Endothelial cell of umbilical vein (primary cell): ENCODE measurements at regions not wholly inside any gene's neighbourhood (a gene's known extent, or its start where the extent isn't known, plus 50 kb on each side); places are given as distances from the start of the nearest gene placed in this dataset.

Source experiments
- BruUV-seq: library from RNA; stranded (reverse); fragments of 400-500 nt; replicated peaks from 2 replicates; lab custom pipeline; 2021; lab: Mats Ljungman, UMichigan
- CTCF ChIA-PET: fragments of 300-600, 350-600 bp; sonication (Branson Sonifier 250); formaldehyde crosslinking; loops from one replicate; lab custom pipeline; 2021; ENCODE audit warnings: antibody characterized with exemption, inconsistent platforms; lab: Charles Lee
- POLR2A ChIA-PET: fragments of 300-600, 350-600 bp; sonication (Branson Sonifier 250); formaldehyde crosslinking; loops from one replicate; lab custom pipeline; 2021; ENCODE audit warnings: antibody characterized with exemption, inconsistent platforms; lab: Charles Lee
- DNase-seq: peaks from one replicate; pipeline ENCODE4 v3.0.0-alpha.2; 2011; ENCODE audit warnings: low read depth, low spot score
- FAIRE-seq: peaks from 2 replicates; lab custom pipeline; 2011; peaks lifted over from hg19 to GRCh38; lab: Jason Lieb, UNC
- H2AFZ ChIP-seq: 2 replicates; pipeline ENCODE4 v1.6.0; 2012; ENCODE audit warnings: low read depth, low read length, control low read depth, inconsistent platforms
- H3K27ac ChIP-seq: 2 replicates; pipeline ENCODE4 v1.5.1; 2011; ENCODE audit warnings: low read depth, mild to moderate bottlenecking, control low read depth, low read length, moderate library complexity; ENCODE audit not compliant: insufficient read depth
- H3K27me3 ChIP-seq, 2 experiments: 2 replicates each; pipeline versions ENCODE4 v1.6.0 to v1.6.1; 2011; ENCODE audit warnings: low read length in 2 of 2, mixed read lengths in 1 of 2; ENCODE audit not compliant: control insufficient read depth in 2 of 2, insufficient read depth in 2 of 2
- H3K36me3 ChIP-seq, 2 experiments: 2 replicates in 1 of 2; 3 replicates in 1 of 2; pipeline ENCODE4 v1.5.1; 2011; ENCODE audit warnings: low read length in 2 of 2, mild to moderate bottlenecking in 1 of 2, moderate library complexity in 1 of 2; ENCODE audit not compliant: control insufficient read depth in 2 of 2, insufficient read depth in 2 of 2; ENCODE audit errors: extremely low read depth in 1 of 2
- H3K4me1 ChIP-seq: 3 replicates; pipeline ENCODE4 v1.5.1; 2011; ENCODE audit warnings: mild to moderate bottlenecking, low read length; ENCODE audit not compliant: control insufficient read depth, insufficient read depth; ENCODE audit errors: extremely low read depth
- H3K4me2 ChIP-seq: 2 replicates; pipeline ENCODE4 v1.6.1; 2011; ENCODE audit warnings: low read length, control low read depth, mixed read lengths; ENCODE audit not compliant: insufficient read depth
- H3K4me3 ChIP-seq, 3 experiments: fragments of 200-600 bp in 1 of 3; sonication (generic), shearing (Covaris generic) in 1 of 3; replicated peaks in 1 of 3; 2 replicates each; pipeline ENCODE4 v1.5.1; 2011 to 2016; ENCODE audit warnings: control low read depth in 3 of 3, low read length in 3 of 3, mild to moderate bottlenecking in 2 of 3, inconsistent platforms in 1 of 3, low read depth in 1 of 3, moderate library complexity in 1 of 3; ENCODE audit not compliant: insufficient read depth in 1 of 3
- H3K79me2 ChIP-seq: 2 replicates; pipeline ENCODE4 v1.6.0; 2012; ENCODE audit warnings: low read length, inconsistent platforms; ENCODE audit not compliant: control insufficient read depth, insufficient read depth
- H3K9ac ChIP-seq: replicated peaks from 2 replicates; pipeline ENCODE3; 2011; ENCODE audit warnings: low read length, control low read depth; ENCODE audit not compliant: insufficient read depth; ENCODE audit errors: extremely low read depth
- H3K9me1 ChIP-seq: replicated peaks from 3 replicates; pipeline ENCODE4 v1.6.0; 2011; ENCODE audit warnings: mild to moderate bottlenecking, low read length; ENCODE audit not compliant: control insufficient read depth, insufficient read depth; ENCODE audit errors: extremely low read depth
- H3K9me3 ChIP-seq: replicated peaks from 2 replicates; pipeline ENCODE4 v1.5.1; 2012; ENCODE audit warnings: low read length, inconsistent platforms; ENCODE audit not compliant: control insufficient read depth, insufficient read depth
- H4K20me1 ChIP-seq: replicated peaks from 2 replicates; pipeline ENCODE3; 2011; ENCODE audit warnings: mild to moderate bottlenecking, low read length; ENCODE audit not compliant: control insufficient read depth, insufficient read depth; ENCODE audit errors: extremely low read depth
- EZH2 ChIP-seq: IDR thresholded peaks from 2 replicates; pipeline ENCODE4 v1.6.1; 2012; ENCODE audit warnings: borderline replicate concordance, low read depth, mild to moderate bottlenecking, moderate library complexity, low read length, inconsistent platforms; ENCODE audit not compliant: severe bottlenecking
- FOS ChIP-seq: IDR thresholded peaks from 2 replicates; pipeline ENCODE4 v1.6.1; 2011; ENCODE audit warnings: mild to moderate bottlenecking, low read length, moderate library complexity, borderline replicate concordance; ENCODE audit not compliant: insufficient read depth
- GATA2 ChIP-seq: IDR thresholded peaks from 2 replicates; pipeline ENCODE4 v1.7.0; 2011; ENCODE audit warnings: low read depth, mild to moderate bottlenecking, moderate library complexity, mixed read lengths, low read length; ENCODE audit not compliant: insufficient read length, insufficient read depth
- JUN ChIP-seq: IDR thresholded peaks from 2 replicates; pipeline ENCODE4 v1.6.1; 2011; ENCODE audit warnings: borderline replicate concordance, low read depth; ENCODE audit not compliant: insufficient read length, insufficient read depth
- MYC ChIP-seq: IDR thresholded peaks from one replicate; pipeline ENCODE4 v1.6.1; 2011; ENCODE audit warnings: mild to moderate bottlenecking, low read depth, low read length
- POLR2AphosphoS5 ChIP-seq: IDR thresholded peaks from 2 replicates; pipeline ENCODE4 v1.6.1; 2012; ENCODE audit warnings: low read depth, mild to moderate bottlenecking, control low read depth, low read length, moderate library complexity; ENCODE audit not compliant: insufficient read depth
- dilution Hi-C: fragments of 300-500 bp; cut with MboI; formaldehyde crosslinking; loops from one replicate; pipeline ENCODE4 v1.15.0; 2019; ENCODE audit warnings: low sequenced_read_pairs; ENCODE audit not compliant: extremely low pct_ligation_motif_present
- intact Hi-C: fragments of 100-400 bp; cut with micrococcal nuclease; formaldehyde crosslinking; loops from one replicate; pipeline ENCODE4 v1.10.0; 2022
- TF ChIP-seq, protein P1 (sequence below): IDR thresholded peaks from 2 replicates; pipeline ENCODE4 v1.6.1; 2011; ENCODE audit not compliant: insufficient read depth, insufficient read length
- TF ChIP-seq, protein P2 (sequence below), 2 donors: IDR thresholded peaks; 1 replicate in 1 of 2; 2 replicates in 1 of 2; pipeline ENCODE4 v1.5.1; 2011; ENCODE audit warnings: low read length in 2 of 2, mild to moderate bottlenecking in 2 of 2, moderate library complexity in 2 of 2, control low read depth in 1 of 2, inconsistent platforms in 1 of 2, low read depth in 1 of 2; ENCODE audit not compliant: insufficient read depth in 1 of 2; ENCODE audit errors: extremely low read depth in 1 of 2

DNA sequence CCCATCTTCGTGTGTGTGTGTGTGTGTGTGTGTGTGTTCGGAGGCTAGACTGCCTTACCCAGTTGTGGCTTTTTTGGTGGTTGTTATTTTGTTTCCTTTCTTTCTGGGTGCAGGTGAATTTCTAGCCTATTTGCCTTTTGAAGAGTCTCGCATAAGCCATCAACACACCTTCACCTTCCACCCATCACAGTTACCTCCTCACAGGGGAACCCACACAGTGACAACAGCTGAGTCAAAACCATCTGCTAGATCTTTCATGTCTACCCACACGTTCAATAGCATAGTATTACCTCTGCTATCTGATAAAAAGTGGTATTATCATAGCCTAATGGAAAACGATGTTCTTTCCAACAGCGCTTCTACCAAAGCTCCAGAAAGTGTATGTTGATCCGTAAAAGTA, 303.2 kb upstream of the TMTC4 start:
- no peak for FAIRE-seq
- POLR2A ChIA-PET = no interaction called here
- Histone ChIP-seq H3K27ac (no peak overlapping the region), H3K4me2 (no peak overlapping the region), H3K4me3 (no peak overlapping the region), H2AFZ (no peak overlapping the region), H3K9me1 (no peaks in the 10 kb centered on the region), H3K27me3 (no peaks in the 10 kb centered on the region), H3K4me1 (no peaks in the 10 kb centered on the region), H3K9me3 (no peaks in the 10 kb centered on the region), H4K20me1 (no peaks in the 10 kb centered on the region), H3K9ac (no peak overlapping the region), H3K79me2 (no peaks in the 10 kb centered on the region), H3K36me3 (no peaks in the 10 kb centered on the region)
- CTCF ChIA-PET = no interaction called here
- TF ChIP-seq MYC (no peak), JUN (no peak), FOS (no peak), POLR2AphosphoS5 (no peak), EZH2 (no peak), GATA2 (no peak)
- TF ChIP-seq, protein P1, sequence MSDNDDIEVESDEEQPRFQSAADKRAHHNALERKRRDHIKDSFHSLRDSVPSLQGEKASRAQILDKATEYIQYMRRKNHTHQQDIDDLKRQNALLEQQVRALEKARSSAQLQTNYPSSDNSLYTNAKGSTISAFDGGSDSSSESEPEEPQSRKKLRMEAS = no peak
- TF ChIP-seq, protein P2, sequence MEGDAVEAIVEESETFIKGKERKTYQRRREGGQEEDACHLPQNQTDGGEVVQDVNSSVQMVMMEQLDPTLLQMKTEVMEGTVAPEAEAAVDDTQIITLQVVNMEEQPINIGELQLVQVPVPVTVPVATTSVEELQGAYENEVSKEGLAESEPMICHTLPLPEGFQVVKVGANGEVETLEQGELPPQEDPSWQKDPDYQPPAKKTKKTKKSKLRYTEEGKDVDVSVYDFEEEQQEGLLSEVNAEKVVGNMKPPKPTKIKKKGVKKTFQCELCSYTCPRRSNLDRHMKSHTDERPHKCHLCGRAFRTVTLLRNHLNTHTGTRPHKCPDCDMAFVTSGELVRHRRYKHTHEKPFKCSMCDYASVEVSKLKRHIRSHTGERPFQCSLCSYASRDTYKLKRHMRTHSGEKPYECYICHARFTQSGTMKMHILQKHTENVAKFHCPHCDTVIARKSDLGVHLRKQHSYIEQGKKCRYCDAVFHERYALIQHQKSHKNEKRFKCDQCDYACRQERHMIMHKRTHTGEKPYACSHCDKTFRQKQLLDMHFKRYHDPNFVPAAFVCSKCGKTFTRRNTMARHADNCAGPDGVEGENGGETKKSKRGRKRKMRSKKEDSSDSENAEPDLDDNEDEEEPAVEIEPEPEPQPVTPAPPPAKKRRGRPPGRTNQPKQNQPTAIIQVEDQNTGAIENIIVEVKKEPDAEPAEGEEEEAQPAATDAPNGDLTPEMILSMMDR (IDR thresholded peaks at IDR 0.05; ENCODE audit: extremely low read depth in 1 of 2, insufficient read depth in 1 of 2, low read depth in 1 of 2, low read length in 2 of 2) = no peak
- no TSS peak for BruUV-seq
- no peak for DNase-seq
- dilution Hi-C loops = no loop called here
- intact Hi-C loops = no loop called here
